PFSK-1 (cell line): ENCODE measurements at regions not wholly inside any gene's neighbourhood (a gene's known extent, or its start where the extent isn't known, plus 50 kb on each side); places are given as distances from the start of the nearest gene placed in this dataset.

ENCODE experiments used
- FOXP2 ChIP-seq: optimal IDR thresholded peaks from 2 replicates; pipeline ENCODE3; 2011; ENCODE audit warnings: borderline replicate concordance, control low read depth, inconsistent platforms; ENCODE audit not compliant: insufficient read depth; ENCODE audit errors: extremely low read length, extremely low read depth
- POLR2AphosphoS5 ChIP-seq: IDR thresholded peaks from 2 replicates; pipeline ENCODE4 v1.6.1; 2012; ENCODE audit warnings: low read depth, mild to moderate bottlenecking, control low read depth, low read length, moderate library complexity
- SIN3A ChIP-seq: IDR thresholded peaks from 2 replicates; pipeline ENCODE4 v1.6.1; 2012; ENCODE audit warnings: mild to moderate bottlenecking, low read length, moderate library complexity, borderline replicate concordance; ENCODE audit not compliant: insufficient read depth
- TAF1 ChIP-seq: IDR thresholded peaks from 2 replicates; pipeline ENCODE4 v1.6.1; 2012; ENCODE audit warnings: low read length, control low read depth, borderline replicate concordance; ENCODE audit not compliant: insufficient read depth
- TF ChIP-seq, protein P1 (sequence below), 2 experiments: IDR thresholded peaks; 2 replicates each; pipeline versions ENCODE4 v1.6.1 to v1.8.0; 2011 to 2012; ENCODE audit warnings: low read depth in 2 of 2, low read length in 2 of 2, control low read depth in 1 of 2, inconsistent platforms in 1 of 2, mild to moderate bottlenecking in 1 of 2, moderate library complexity in 1 of 2; ENCODE audit not compliant: insufficient read depth in 1 of 2

DNA sequence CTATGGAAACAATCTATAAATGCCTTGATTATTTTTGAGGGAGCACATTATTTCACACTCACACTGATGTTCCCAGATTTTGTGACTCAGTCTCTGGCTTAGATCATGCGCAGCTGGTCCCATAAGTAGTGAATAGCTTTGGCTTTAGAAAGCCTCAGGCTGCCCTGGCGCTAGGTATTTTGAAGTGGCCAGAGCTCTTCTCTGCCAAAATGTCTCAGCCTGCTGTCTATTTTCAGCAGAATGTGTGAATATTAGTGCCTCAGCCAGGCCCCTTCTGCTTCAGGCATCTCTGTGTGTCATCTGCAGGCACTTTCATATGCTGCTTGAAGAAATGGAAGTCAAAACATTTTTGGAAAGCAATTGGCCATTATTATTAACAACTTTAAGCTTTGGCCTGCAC lies 931.0 kb upstream of the INTU start:
- TF ChIP-seq TAF1 (no peak), POLR2AphosphoS5 (no peak), SIN3A (no peak), FOXP2 (no peak)
- TF ChIP-seq, protein P1, sequence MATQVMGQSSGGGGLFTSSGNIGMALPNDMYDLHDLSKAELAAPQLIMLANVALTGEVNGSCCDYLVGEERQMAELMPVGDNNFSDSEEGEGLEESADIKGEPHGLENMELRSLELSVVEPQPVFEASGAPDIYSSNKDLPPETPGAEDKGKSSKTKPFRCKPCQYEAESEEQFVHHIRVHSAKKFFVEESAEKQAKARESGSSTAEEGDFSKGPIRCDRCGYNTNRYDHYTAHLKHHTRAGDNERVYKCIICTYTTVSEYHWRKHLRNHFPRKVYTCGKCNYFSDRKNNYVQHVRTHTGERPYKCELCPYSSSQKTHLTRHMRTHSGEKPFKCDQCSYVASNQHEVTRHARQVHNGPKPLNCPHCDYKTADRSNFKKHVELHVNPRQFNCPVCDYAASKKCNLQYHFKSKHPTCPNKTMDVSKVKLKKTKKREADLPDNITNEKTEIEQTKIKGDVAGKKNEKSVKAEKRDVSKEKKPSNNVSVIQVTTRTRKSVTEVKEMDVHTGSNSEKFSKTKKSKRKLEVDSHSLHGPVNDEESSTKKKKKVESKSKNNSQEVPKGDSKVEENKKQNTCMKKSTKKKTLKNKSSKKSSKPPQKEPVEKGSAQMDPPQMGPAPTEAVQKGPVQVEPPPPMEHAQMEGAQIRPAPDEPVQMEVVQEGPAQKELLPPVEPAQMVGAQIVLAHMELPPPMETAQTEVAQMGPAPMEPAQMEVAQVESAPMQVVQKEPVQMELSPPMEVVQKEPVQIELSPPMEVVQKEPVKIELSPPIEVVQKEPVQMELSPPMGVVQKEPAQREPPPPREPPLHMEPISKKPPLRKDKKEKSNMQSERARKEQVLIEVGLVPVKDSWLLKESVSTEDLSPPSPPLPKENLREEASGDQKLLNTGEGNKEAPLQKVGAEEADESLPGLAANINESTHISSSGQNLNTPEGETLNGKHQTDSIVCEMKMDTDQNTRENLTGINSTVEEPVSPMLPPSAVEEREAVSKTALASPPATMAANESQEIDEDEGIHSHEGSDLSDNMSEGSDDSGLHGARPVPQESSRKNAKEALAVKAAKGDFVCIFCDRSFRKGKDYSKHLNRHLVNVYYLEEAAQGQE (IDR thresholded peaks at IDR 0.05; ENCODE audit: insufficient read depth in 1 of 2, low read depth in 2 of 2, low read length in 2 of 2), result no peak

DNA sequence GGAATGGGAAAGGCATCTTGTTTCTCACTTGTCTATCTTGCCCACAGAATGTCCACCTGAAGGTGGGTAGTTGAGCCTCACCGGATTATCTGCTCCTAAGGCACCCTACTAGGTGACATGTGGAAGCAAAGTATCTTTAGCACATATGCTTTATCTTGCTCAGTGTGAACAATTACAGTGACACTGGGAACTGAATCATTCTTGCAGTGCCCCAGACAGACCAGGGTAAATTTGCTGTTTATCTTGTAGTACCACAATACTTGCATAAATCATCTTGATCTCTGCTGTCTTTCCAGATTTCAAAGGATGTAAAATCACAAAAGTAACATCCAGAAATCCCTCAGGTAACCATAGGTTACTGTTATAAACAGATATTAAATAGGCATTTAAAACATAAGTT lies 930.0 kb upstream of the INTU start:
- no peak for TF ChIP-seq FOXP2
- TF ChIP-seq, protein P1 (IDR thresholded peaks at IDR 0.05; ENCODE audit: insufficient read depth in 1 of 2, low read depth in 2 of 2, low read length in 2 of 2), result no peak
- TF ChIP-seq TAF1, result no peak
- no peak for TF ChIP-seq POLR2AphosphoS5
- no peak for TF ChIP-seq SIN3A

DNA sequence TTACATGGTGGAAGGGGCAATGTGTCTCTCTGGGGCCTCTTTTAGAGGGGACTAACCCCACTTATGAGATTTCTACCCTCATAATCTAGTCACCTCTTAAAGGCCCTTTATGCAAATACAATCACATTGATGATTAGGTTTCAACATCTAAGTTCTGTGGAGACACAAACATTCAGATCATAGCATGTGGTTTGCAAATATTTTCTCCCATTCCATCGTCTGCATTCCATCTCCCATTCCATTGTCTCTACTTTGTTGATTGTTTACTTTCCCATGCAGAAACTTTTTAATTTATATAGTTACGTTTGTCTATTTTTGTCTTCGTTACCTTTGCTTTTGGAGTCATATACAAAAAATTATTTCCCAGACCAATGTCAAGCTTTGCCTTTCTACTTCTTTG lies 927.5 kb upstream of the INTU start:
- TF ChIP-seq, protein P1 (IDR thresholded peaks at IDR 0.05; ENCODE audit: insufficient read depth in 1 of 2, low read depth in 2 of 2, low read length in 2 of 2), result no peak
- TF ChIP-seq FOXP2 (no peak), POLR2AphosphoS5 (no peak), TAF1 (no peak), SIN3A (no peak)

DNA sequence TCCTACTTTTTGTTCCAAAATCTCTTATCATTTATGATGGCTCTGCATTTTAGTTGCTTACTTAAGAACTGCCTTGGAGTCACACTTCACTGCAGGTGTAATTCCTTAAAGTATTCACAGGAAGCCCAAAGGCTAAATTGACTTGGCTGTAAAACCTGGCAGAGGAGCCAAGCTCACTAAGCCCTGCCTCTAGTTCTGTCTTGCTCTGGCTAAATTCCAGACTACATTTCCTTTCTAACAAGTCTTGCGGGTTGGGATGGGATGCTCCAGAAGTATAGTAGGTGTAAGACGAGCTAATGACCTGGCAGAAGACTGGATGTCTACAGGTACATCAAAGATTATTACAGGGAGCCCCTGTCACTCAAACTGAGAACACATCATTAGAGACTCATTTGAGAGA lies 924.0 kb upstream of the INTU start:
- TF ChIP-seq SIN3A, result no peak
- TF ChIP-seq FOXP2, result no peak
- no peak for TF ChIP-seq TAF1
- no peak for TF ChIP-seq POLR2AphosphoS5
- TF ChIP-seq, protein P1 (IDR thresholded peaks at IDR 0.05; ENCODE audit: insufficient read depth in 1 of 2, low read depth in 2 of 2, low read length in 2 of 2), result no peak

DNA sequence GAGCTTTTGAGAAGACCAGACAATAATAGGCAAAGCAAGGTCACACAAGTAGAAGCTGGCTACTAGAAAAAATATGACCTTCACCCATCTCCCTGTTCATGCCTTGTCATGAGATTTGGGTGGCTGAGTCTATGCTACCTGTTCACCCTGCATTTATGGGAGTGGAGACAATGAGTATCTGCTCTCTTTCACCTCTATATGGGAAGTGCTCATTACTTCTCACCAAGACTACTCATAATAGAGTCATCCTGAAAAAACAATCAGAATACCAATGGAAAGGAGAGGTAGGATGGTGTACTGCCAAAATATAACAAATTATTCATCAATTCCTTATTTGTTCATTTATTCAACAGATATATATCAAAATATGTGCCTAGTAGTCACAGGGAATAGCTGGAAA lies 921.8 kb upstream of the INTU start:
- TF ChIP-seq FOXP2, result no peak
- TF ChIP-seq, protein P1 (IDR thresholded peaks at IDR 0.05; ENCODE audit: insufficient read depth in 1 of 2, low read depth in 2 of 2, low read length in 2 of 2), result no peak
- TF ChIP-seq POLR2AphosphoS5, result no peak
- TF ChIP-seq SIN3A, result no peak
- TF ChIP-seq TAF1, result no peak
